Activated T-cell treated with anti-CD3 and anti-CD28 coated beads, Interleukin-2, amount 50 U/mL, for 4 hours (primary cell): ENCODE measurements at regions not wholly inside any gene's neighbourhood (a gene's known extent, or its start where the extent isn't known, plus 50 kb on each side); places are given as distances from the start of the nearest gene placed in this dataset.
"Not testable (repeated sequence)": the region's sequence is repeated elsewhere in the genome, so short reads cannot be mapped to it uniquely, and the experiment has no call there.

Source experiments
- ATAC-seq, 2 donors: fragments of 200-7000 bp; cut with Tn5 transposase; one replicate each; pipeline ENCODE4 v1.10.0; 2021
- DNase-seq: peaks from one replicate; pipeline ENCODE4 v3.0.0-alpha.2; 2020
- H3K27me3 Mint-ChIP-seq: one replicate; pipeline ENCODE4 v1.8.0; 2021; ENCODE audit warnings: low read depth, mixed read lengths
- H3K36me3 Mint-ChIP-seq: one replicate; pipeline ENCODE4 v1.8.0; 2022; ENCODE audit warnings: mixed read lengths; ENCODE audit not compliant: insufficient read depth
- H3K4me1 Mint-ChIP-seq: one replicate; pipeline ENCODE4 v1.8.0; 2021; ENCODE audit warnings: low read depth, mixed read lengths
- H3K4me3 Mint-ChIP-seq: one replicate; pipeline ENCODE4 v1.8.0; 2021; ENCODE audit warnings: mild to moderate bottlenecking, moderate library complexity, mixed read lengths
- H3K9me3 Mint-ChIP-seq: one replicate; pipeline ENCODE4 v1.8.0; 2021; ENCODE audit warnings: mixed read lengths

DNA sequence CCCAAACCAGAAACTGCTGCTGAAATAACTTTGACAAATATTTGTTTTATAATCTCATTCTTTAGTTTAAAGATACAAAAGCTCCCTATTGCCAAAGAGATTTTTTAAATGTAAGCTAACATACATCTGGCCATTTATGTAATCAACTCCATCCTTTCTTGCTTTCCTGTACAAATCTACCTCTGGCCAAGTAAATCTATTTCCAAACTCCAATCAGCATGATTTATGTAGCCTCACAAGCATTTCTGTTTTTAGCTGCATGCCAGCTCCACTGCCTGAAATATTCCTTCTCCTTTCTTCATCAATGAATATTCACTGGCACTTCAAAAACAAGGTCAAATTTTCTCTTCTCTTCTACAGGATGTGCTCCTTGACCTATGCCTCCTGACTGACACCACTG lies 80.0 kb downstream of the SHOX2 start:
- Mint-ChIP-seq H3K27me3 (no peaks in the 10 kb centered on the region), H3K9me3 (peaks cover 23% of the 10 kb centered on the region), H3K4me3 (no peak overlapping the region), H3K36me3 (no peaks in the 10 kb centered on the region), H3K4me1 (no peaks in the 10 kb centered on the region)
- ATAC-seq (no peak), DNase-seq (no peak)

DNA sequence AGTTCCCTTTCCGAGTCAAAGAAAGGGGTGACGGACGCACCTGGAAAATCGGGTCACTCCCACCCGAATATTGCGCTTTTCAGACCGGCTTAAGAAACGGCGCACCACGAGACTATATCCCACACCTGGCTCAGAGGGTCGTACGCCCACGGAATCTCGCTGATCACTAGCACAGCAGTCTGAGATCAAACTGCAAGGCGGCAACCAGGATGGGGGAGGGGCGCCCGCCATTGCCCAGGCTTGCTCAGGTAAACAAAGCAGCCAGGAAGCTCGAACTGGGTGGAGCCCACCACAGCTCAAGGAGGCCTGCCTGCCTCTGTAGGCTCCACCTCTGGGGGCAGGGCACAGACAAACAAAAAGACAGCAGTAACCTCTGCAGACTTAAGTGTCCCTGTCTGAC lies 86.3 kb downstream of the SHOX2 start:
- not testable (repeated sequence) for H3K4me1 Mint-ChIP-seq, ATAC-seq, H3K4me3 Mint-ChIP-seq, H3K9me3 Mint-ChIP-seq, H3K27me3 Mint-ChIP-seq, H3K36me3 Mint-ChIP-seq, DNase-seq

- Mint-ChIP-seq H3K4me1 (no peaks in the 10 kb centered on the region), H3K27me3 (peaks cover 2% of the 10 kb centered on the region)
These were observed 87.8 kb downstream of the SHOX2 start for GRCh38 chr3:158018462-158018861.

DNA sequence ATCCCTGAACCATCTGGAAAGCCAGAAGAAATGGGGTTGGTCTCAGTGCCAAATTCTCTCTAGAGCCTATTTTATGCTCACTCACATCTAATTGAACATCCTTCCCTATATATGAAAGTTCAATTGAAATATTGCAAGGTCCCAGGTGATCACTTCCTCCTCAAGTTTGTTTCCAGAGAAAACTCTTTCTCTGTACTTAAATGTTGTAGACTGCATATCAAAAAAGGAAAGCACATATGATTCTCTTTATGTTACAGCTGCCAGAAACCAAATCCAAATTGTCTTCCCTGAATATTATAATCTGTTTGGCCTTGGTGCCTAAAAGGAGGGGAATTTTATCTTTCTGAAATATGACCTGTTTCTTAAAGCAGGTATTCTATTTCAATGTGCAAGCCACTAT lies 93.3 kb downstream of the SHOX2 start:
- H3K4me1 Mint-ChIP-seq: no peaks in the 10 kb centered on the region
- no peak for DNase-seq

More at GRCh38 chr3:158018462-158018861, 87.8 kb downstream of the SHOX2 start:
- H3K36me3 Mint-ChIP-seq: no peaks in the 10 kb centered on the region
- ATAC-seq (no peak), DNase-seq (no peak)
- H3K9me3 Mint-ChIP-seq: peaks cover 7% of the 10 kb centered on the region
- H3K4me3 Mint-ChIP-seq: no peak overlapping the region

GRCh38 chr3:158005391-158006100 lies 100.7 kb downstream of the SHOX2 start:
- ATAC-seq (no peak), DNase-seq (no peak)
- no peaks in the 10 kb centered on the region for H3K36me3 Mint-ChIP-seq
- no peak overlapping the region for H3K4me3 Mint-ChIP-seq
- no peaks in the 10 kb centered on the region for H3K4me1 Mint-ChIP-seq
- peaks cover 18% of the 10 kb centered on the region for H3K9me3 Mint-ChIP-seq
- no peaks in the 10 kb centered on the region for H3K27me3 Mint-ChIP-seq

More for the DNA sequence above, 93.3 kb downstream of the SHOX2 start:
- Mint-ChIP-seq H3K9me3 (peaks cover 27% of the 10 kb centered on the region), H3K27me3 (peaks cover 2% of the 10 kb centered on the region), H3K4me3 (no peak overlapping the region), H3K36me3 (no peaks in the 10 kb centered on the region)
- no peak for ATAC-seq

- H3K27me3 Mint-ChIP-seq: no peaks in the 10 kb centered on the region
- peaks cover 12% of the 10 kb centered on the region for H3K9me3 Mint-ChIP-seq
- H3K4me1 Mint-ChIP-seq: no peaks in the 10 kb centered on the region
- ATAC-seq (no peak), DNase-seq (no peak)
- no peak overlapping the region for H3K4me3 Mint-ChIP-seq
- no peaks in the 10 kb centered on the region for H3K36me3 Mint-ChIP-seq
These were observed 107.0 kb downstream of the SHOX2 start for GRCh38 chr3:157999246-157999645.

- DNase-seq (no peak), ATAC-seq (no peak)
- H3K27me3 Mint-ChIP-seq: peaks cover 1% of the 10 kb centered on the region
- no peak overlapping the region for H3K4me3 Mint-ChIP-seq
- no peaks in the 10 kb centered on the region for H3K4me1 Mint-ChIP-seq
- H3K36me3 Mint-ChIP-seq: no peaks in the 10 kb centered on the region
- H3K9me3 Mint-ChIP-seq: peaks cover 3% of the 10 kb centered on the region
These were observed 123.9 kb downstream of the SHOX2 start for GRCh38 chr3:157982359-157982758.

DNA sequence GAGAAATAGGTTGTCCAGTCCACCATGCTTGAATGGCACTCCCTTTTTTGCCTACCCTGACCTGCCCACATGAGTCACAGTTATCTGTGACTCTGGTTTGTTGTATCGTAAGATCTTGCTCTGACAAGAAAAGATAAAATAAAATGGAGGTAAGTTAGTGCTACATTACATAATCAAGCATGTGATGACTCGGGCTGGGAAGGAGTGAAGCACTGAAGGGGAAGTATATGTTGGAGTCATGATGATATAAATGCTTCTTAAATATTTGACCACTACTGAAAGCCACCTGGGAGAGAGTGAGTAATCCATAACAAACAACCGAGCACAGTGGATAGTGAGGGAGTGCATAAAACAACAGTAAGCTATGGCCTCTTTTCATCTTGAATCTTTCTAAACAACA lies 124.4 kb downstream of the SHOX2 start:
- ATAC-seq: no peak
- H3K9me3 Mint-ChIP-seq: peaks cover 3% of the 10 kb centered on the region
- no peaks in the 10 kb centered on the region for H3K36me3 Mint-ChIP-seq
- DNase-seq: no peak
- peaks cover 1% of the 10 kb centered on the region for H3K27me3 Mint-ChIP-seq
- no peak overlapping the region for H3K4me3 Mint-ChIP-seq
- H3K4me1 Mint-ChIP-seq: no peaks in the 10 kb centered on the region

- ATAC-seq (no peak), DNase-seq (no peak)
- H3K4me1 Mint-ChIP-seq: no peaks in the 10 kb centered on the region
- H3K36me3 Mint-ChIP-seq: no peaks in the 10 kb centered on the region
- H3K9me3 Mint-ChIP-seq: no peaks in the 10 kb centered on the region
- no peaks in the 10 kb centered on the region for H3K27me3 Mint-ChIP-seq
- no peak overlapping the region for H3K4me3 Mint-ChIP-seq
These were observed 127.2 kb downstream of the SHOX2 start for GRCh38 chr3:157979022-157979421.

GRCh38 chr3:157961665-157962064 lies 144.6 kb downstream of the SHOX2 start:
- ATAC-seq (no peak), DNase-seq (no peak)
- Mint-ChIP-seq H3K9me3 (no peaks in the 10 kb centered on the region), H3K4me1 (no peaks in the 10 kb centered on the region), H3K4me3 (no peak overlapping the region), H3K36me3 (no peaks in the 10 kb centered on the region), H3K27me3 (no peaks in the 10 kb centered on the region)

GRCh38 chr3:157958457-157958856 lies 147.8 kb downstream of the SHOX2 start:
- peaks cover 2% of the 10 kb centered on the region for H3K9me3 Mint-ChIP-seq
- H3K4me1 Mint-ChIP-seq: no peaks in the 10 kb centered on the region
- no peak for ATAC-seq
- H3K27me3 Mint-ChIP-seq: no peaks in the 10 kb centered on the region
- no peaks in the 10 kb centered on the region for H3K36me3 Mint-ChIP-seq
- H3K4me3 Mint-ChIP-seq: no peak overlapping the region
- DNase-seq: no peak

DNA sequence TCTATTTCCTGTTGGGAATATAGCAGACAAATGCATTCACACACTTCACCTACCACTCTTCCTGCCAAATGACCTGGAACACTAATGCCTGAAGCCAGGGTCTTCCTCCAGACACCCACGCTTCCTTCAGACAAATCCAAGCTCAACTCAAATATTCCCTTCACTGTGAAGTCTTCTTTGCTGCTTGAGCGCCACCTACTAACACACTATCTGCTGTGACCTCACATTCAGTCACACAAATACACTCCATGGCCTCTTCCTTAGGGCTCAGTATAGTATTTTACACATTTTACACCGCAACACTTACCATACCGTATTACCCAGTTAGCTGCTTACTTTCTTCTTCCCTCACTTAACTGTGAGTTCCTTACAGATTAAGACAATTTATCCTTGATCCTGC lies 149.4 kb downstream of the SHOX2 start:
- no peaks in the 10 kb centered on the region for H3K4me1 Mint-ChIP-seq
- no peaks in the 10 kb centered on the region for H3K36me3 Mint-ChIP-seq
- no peak overlapping the region for H3K4me3 Mint-ChIP-seq
- H3K9me3 Mint-ChIP-seq: peaks cover 6% of the 10 kb centered on the region
- DNase-seq (no peak), ATAC-seq (no peak)
- no peaks in the 10 kb centered on the region for H3K27me3 Mint-ChIP-seq

DNA sequence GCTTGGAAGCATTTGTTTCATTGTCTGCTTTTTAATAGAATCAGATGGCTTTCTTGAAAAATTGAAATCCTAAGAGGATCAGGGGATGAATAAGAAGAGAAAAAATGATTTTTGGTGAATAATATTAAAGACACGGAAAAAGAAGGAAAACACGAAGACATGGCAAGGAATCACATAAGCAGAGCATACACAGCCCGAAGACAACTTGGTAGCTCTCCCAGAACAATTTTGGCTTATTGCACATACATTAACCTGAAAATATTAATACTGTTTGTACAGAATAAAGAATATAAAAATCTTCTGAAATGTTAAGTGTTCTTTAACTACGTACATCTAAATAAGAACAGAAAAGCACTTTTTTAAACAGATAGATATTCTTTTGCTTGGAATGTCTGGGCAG lies 150.0 kb downstream of the SHOX2 start:
- H3K36me3 Mint-ChIP-seq: no peaks in the 10 kb centered on the region
- peaks cover 6% of the 10 kb centered on the region for H3K9me3 Mint-ChIP-seq
- H3K4me3 Mint-ChIP-seq: no peak overlapping the region
- DNase-seq (no peak), ATAC-seq (no peak)
- H3K4me1 Mint-ChIP-seq: no peaks in the 10 kb centered on the region
- H3K27me3 Mint-ChIP-seq: no peaks in the 10 kb centered on the region

GRCh38 chr3:157953565-157953964 lies 152.7 kb downstream of the SHOX2 start:
- no peak for DNase-seq
- Mint-ChIP-seq H3K9me3 (peaks cover 6% of the 10 kb centered on the region), H3K36me3 (no peaks in the 10 kb centered on the region), H3K27me3 (no peaks in the 10 kb centered on the region), H3K4me1 (no peaks in the 10 kb centered on the region), H3K4me3 (no peak overlapping the region)
- ATAC-seq: no peak

GRCh38 chr3:157948605-157949383 lies 157.4 kb downstream of the SHOX2 start:
- Mint-ChIP-seq H3K4me3 (no peak overlapping the region), H3K36me3 (no peaks in the 10 kb centered on the region), H3K4me1 (no peaks in the 10 kb centered on the region), H3K9me3 (peaks cover 6% of the 10 kb centered on the region), H3K27me3 (no peaks in the 10 kb centered on the region)
- ATAC-seq (no peak), DNase-seq (no peak)
